BLaER1 treated with 17β-estradiol and CSF1 and Interleukin-3, amounts not matched to agents 10 nM and 100 nM (cell line): ENCODE measurements at regions not wholly inside any gene's neighbourhood (a gene's known extent, or its start where the extent isn't known, plus 50 kb on each side); places are given as distances from the start of the nearest gene placed in this dataset.

Source experiments
- H3K27ac ChIP-seq, 11 experiments: shearing (Covaris generic); formaldehyde crosslinking; 2 replicates each; pipeline ENCODE4 v1.8.1; 2022
- H3K27me3 ChIP-seq, 11 experiments: shearing (Covaris generic); formaldehyde crosslinking; 2 replicates each; pipeline ENCODE4 v1.8.1; 2022
- H3K36me3 ChIP-seq, 11 experiments: shearing (Covaris generic); formaldehyde crosslinking; 2 replicates each; pipeline ENCODE4 v1.8.1; 2022
- H3K4me1 ChIP-seq, 10 experiments: shearing (Covaris generic); formaldehyde crosslinking; 2 replicates each; pipeline ENCODE4 v1.8.1; 2022
- H3K4me2 ChIP-seq, 11 experiments: shearing (Covaris generic); formaldehyde crosslinking; 2 replicates each; pipeline ENCODE4 v1.8.1; 2022
- H3K4me3 ChIP-seq, 10 experiments: shearing (Covaris generic); formaldehyde crosslinking; 2 replicates each; pipeline ENCODE4 v1.8.1; 2022
- H3K9ac ChIP-seq, 11 experiments: shearing (Covaris generic); formaldehyde crosslinking; 2 replicates each; pipeline ENCODE4 v1.8.1; 2022
- H3K9me3 ChIP-seq, 11 experiments: shearing (Covaris generic); formaldehyde crosslinking; replicated peaks in 1 of 11; 2 replicates each; pipeline ENCODE4 v1.8.1; 2022
- H4K20me1 ChIP-seq, 11 experiments: shearing (Covaris generic); formaldehyde crosslinking; 2 replicates each; pipeline ENCODE4 v1.8.1; 2022
- Cebpa-rat ChIP-seq, 11 experiments: shearing (Covaris generic); IDR thresholded peaks; 2 replicates each; pipeline ENCODE4 v1.8.1; 2022

- Histone ChIP-seq H3K36me3 (no peaks in the 10 kb centered on the region), H4K20me1 (no peaks in the 10 kb centered on the region), H3K4me3 (peak overlapping the region; percentile 46 to 63 (median 52)), H3K27ac (peak overlapping the region in 9 of 11 experiments; percentile 57 to 83 (median 74); a peak in 18 of 22 replicates), H3K27me3 (no peaks in the 10 kb centered on the region), H3K9me3 (no peaks in the 10 kb centered on the region), H3K4me1 (peaks cover 13 to 55% (median 18%) of the 10 kb centered on the region in 10 experiments), H3K9ac (peak overlapping the region; percentile 57 to 81 (median 69); a peak in 20 of 22 replicates), H3K4me2 (peak overlapping the region; percentile 70 to 93 (median 86))
- TF ChIP-seq Cebpa-rat (IDR thresholded peaks at IDR 0.05), result no peak
These were observed 83.4 kb upstream of the PELI1 start for GRCh38 chr2:64227603-64228125.

DNA sequence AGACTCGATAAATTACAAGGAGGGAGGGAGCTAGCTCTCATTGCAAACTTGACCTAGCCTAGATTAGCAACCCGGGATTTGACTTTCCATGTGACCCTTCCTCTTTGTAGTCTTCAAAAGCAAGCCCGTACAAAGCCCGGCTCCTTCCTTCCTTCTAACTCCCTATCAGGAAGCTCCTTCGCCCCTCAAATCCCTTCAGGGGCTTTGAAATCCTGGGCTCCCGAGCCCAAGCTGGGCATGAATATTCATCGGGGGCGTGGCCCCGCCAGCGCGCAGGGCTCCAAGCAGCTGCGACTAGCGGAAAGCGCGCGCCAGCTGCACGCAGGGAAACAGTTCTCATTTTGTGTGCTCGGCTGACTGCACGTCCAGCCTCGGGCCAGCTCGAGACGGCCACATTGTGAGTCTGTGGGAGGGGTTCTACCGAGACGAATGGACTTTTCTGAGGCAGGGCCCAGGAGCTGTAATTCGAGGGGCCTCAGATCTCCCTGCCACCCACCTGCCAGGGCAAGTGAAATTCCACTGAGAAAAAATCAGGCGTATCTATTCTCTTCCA, 84.0 kb upstream of the PELI1 start:
- Histone ChIP-seq H3K36me3 (no peaks in the 10 kb centered on the region), H3K4me1 (peaks cover 13 to 50% (median 15%) of the 10 kb centered on the region in 10 experiments), H4K20me1 (no peaks in the 10 kb centered on the region), H3K9ac (peak overlapping the region; percentile 57 to 81 (median 69)), H3K27me3 (no peaks in the 10 kb centered on the region), H3K4me3 (peak overlapping the region; percentile 46 to 63 (median 52)), H3K27ac (peak overlapping the region in 10 of 11 experiments; percentile 28 to 83 (median 70); a peak in 19 of 22 replicates), H3K4me2 (peak overlapping the region; percentile 70 to 93 (median 86)), H3K9me3 (no peaks in the 10 kb centered on the region)
- TF ChIP-seq Cebpa-rat (IDR thresholded peaks at IDR 0.05), result no peak

DNA sequence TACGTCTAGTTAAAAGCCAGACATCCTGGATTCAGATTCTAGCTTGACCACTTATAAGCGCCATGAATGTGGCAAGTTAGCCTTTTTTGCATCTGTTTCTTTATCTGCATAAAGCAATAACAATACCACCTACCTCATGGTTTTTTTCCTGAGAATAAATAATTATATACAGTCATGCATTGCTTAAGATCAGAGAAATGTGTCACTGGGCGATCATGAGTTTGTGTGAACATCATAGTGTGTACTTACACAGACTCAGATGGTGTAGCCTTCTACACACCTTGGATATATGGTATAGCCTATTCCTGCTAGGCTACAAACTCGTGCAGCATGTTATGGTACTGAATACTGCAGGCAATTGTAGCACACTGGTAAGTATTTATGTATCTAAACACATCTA, 84.7 kb upstream of the PELI1 start:
- Histone ChIP-seq H4K20me1 (no peaks in the 10 kb centered on the region), H3K4me1 (peaks cover 12 to 43% (median 15%) of the 10 kb centered on the region in 10 experiments), H3K27me3 (no peaks in the 10 kb centered on the region), H3K9ac (peak overlapping the region in 9 of 11 experiments; percentile 57 to 81 (median 75); a peak in 15 of 22 replicates), H3K9me3 (no peaks in the 10 kb centered on the region), H3K4me3 (peak overlapping the region in 9 of 10 experiments; percentile 46 to 59 (median 52); a peak in 12 of 20 replicates), H3K4me2 (peak overlapping the region; percentile 70 to 93 (median 86)), H3K27ac (peak overlapping the region in 9 of 11 experiments; percentile 57 to 83 (median 74); a peak in 14 of 22 replicates), H3K36me3 (no peaks in the 10 kb centered on the region)
- TF ChIP-seq Cebpa-rat (IDR thresholded peaks at IDR 0.05), result no peak

DNA sequence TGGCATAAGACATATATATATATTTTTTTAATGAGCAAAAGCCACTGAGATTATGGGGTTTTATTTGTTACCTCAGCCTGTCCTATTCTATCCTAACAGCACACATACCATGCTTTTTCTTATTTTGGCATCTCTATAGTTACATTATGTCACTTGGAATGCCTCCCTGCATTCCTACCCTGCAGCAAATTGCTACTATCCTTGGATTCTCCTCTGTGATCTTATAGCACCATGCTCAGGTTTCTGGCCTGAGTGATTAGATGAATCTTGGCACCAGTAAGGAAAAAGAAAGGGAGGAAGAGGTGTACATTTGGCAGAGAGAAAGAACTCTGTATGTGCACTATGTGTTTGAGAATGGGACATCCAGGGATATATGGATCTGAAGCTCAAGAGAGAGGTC, 86.3 kb upstream of the PELI1 start:
- Histone ChIP-seq H3K4me3 (no peak overlapping the region), H4K20me1 (no peaks in the 10 kb centered on the region), H3K9ac (no peak overlapping the region), H3K9me3 (no peaks in the 10 kb centered on the region), H3K4me1 (peaks cover 17 to 43% (median 20%) of the 10 kb centered on the region in 10 experiments), H3K36me3 (no peaks in the 10 kb centered on the region), H3K27me3 (no peaks in the 10 kb centered on the region), H3K4me2 (peak overlapping the region in 2 of 11 experiments; percentile 90 to 93; a peak in 2 of 22 replicates), H3K27ac (no peak overlapping the region)
- no peak for TF ChIP-seq Cebpa-rat (IDR thresholded peaks at IDR 0.05)

- no peak overlapping the region for H3K4me3 ChIP-seq
- no peaks in the 10 kb centered on the region for H3K36me3 ChIP-seq
- no peak overlapping the region for H3K27ac ChIP-seq
- H3K9me3 ChIP-seq, result peaks cover 0 to 4% (median 0%) of the 10 kb centered on the region in 11 experiments; a peak in 1 of 22 replicates
- H4K20me1 ChIP-seq, result no peaks in the 10 kb centered on the region
- H3K9ac ChIP-seq, result no peak overlapping the region
- no peak for TF ChIP-seq Cebpa-rat (IDR thresholded peaks at IDR 0.05)
- no peaks in the 10 kb centered on the region for H3K27me3 ChIP-seq
- H3K4me2 ChIP-seq, result no peak overlapping the region
- peaks cover 17 to 41% (median 20%) of the 10 kb centered on the region in 10 experiments for H3K4me1 ChIP-seq
These were observed 88.0 kb upstream of the PELI1 start for GRCh38 chr2:64232266-64232665.

GRCh38 chr2:64233376-64233922, 89.2 kb upstream of the PELI1 start:
- Histone ChIP-seq H3K27ac (no peak overlapping the region), H3K4me2 (no peak overlapping the region), H3K36me3 (no peaks in the 10 kb centered on the region), H3K4me3 (no peak overlapping the region), H3K27me3 (no peaks in the 10 kb centered on the region), H3K9ac (no peak overlapping the region), H3K4me1 (peaks cover 10 to 33% (median 12%) of the 10 kb centered on the region in 10 experiments), H4K20me1 (no peaks in the 10 kb centered on the region), H3K9me3 (peaks cover 0 to 4% (median 0%) of the 10 kb centered on the region in 11 experiments; a peak in 1 of 22 replicates)
- TF ChIP-seq Cebpa-rat (IDR thresholded peaks at IDR 0.05), result no peak

DNA sequence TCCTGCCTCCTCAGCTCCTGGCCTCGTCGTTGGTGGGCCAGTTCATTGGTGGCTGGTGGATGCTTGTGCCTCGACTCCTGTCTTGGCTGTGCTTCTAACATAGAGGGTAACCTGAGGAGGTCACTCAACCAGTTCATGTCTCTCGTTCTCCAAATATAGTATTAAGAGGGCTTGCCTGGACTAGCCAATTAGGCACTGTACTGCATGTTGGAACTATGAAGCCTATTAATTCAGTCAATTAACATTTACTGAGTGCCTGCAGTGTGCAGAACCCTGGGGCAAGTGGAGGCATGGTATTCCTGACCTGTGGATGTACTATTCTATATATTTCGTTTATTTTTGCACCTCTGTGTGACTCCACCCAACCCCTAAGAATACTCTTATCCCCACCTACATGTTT, 89.9 kb upstream of the PELI1 start:
- Histone ChIP-seq H3K36me3 (no peaks in the 10 kb centered on the region), H3K27me3 (no peaks in the 10 kb centered on the region), H3K4me2 (0 out of 22 replicates have a peak overlapping the region, but pooled peaks of 1 of the 11 experiments have one; percentile 6), H4K20me1 (no peaks in the 10 kb centered on the region), H3K9ac (no peak overlapping the region), H3K4me3 (no peak overlapping the region), H3K4me1 (peaks cover 4 to 26% (median 5%) of the 10 kb centered on the region in 10 experiments; a peak in 17 of 20 replicates), H3K27ac (no peak overlapping the region), H3K9me3 (peaks cover 0 to 4% (median 0%) of the 10 kb centered on the region in 11 experiments; a peak in 1 of 22 replicates)
- TF ChIP-seq Cebpa-rat (IDR thresholded peaks at IDR 0.05), result no peak

- Histone ChIP-seq H3K9me3 (peaks cover 0 to 4% (median 0%) of the 10 kb centered on the region in 11 experiments; a peak in 1 of 22 replicates), H4K20me1 (no peaks in the 10 kb centered on the region), H3K9ac (no peak overlapping the region), H3K4me2 (peak overlapping the region in 7 of 11 experiments; percentile 6 to 53 (median 31); a peak in 9 of 22 replicates), H3K36me3 (no peaks in the 10 kb centered on the region), H3K27me3 (no peaks in the 10 kb centered on the region), H3K4me3 (no peak overlapping the region), H3K27ac (no peak overlapping the region), H3K4me1 (peaks cover 4 to 20% (median 5%) of the 10 kb centered on the region in 10 experiments; a peak in 14 of 20 replicates)
- no peak for TF ChIP-seq Cebpa-rat (IDR thresholded peaks at IDR 0.05)
These were observed 90.6 kb upstream of the PELI1 start for GRCh38 chr2:64234785-64235184.

GRCh38 chr2:64237266-64237665, 93.0 kb upstream of the PELI1 start:
- Histone ChIP-seq H3K4me2 (no peak overlapping the region), H3K4me3 (no peak overlapping the region), H3K9me3 (peaks cover 0 to 11% (median 0%) of the 10 kb centered on the region in 11 experiments; a peak in 2 of 22 replicates), H4K20me1 (no peaks in the 10 kb centered on the region), H3K27ac (no peak overlapping the region), H3K27me3 (no peaks in the 10 kb centered on the region), H3K9ac (no peak overlapping the region), H3K36me3 (no peaks in the 10 kb centered on the region), H3K4me1 (peaks cover 0 to 7% (median 5%) of the 10 kb centered on the region in 10 experiments; a peak in 9 of 20 replicates)
- TF ChIP-seq Cebpa-rat (IDR thresholded peaks at IDR 0.05), result no peak
